ENCODE measurements at regions not wholly inside any gene's neighbourhood (a gene's known extent, or its start where the extent isn't known, plus 50 kb on each side); places are given as distances from the start of the nearest gene placed in this dataset.

DNA sequence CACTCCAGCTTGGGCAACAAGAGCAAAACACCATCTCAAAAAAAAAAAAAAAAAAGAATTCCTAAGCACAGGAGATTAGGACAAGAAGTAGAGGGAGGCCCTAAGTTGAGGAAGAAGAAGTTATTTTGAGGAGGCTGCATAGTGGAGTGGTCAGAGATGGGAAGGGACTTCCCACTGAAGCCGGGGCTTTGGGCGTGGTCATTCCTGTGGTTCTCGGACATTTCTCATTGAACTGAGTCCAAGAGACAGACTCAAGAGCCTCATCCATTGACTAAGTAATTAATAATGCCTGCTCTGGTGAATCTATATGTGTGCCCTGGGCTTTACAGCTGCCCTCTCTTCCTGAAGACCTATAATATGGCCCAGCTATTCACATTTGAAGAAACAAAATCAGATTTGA is 53.2 kb upstream of the FTH1 start:
- POLR2A ChIA-PET: interaction anchor here (0.6 kb wide), 1 partner anchor 13 kb away, joined by 4 read pairs; no protein-coding TSS in a partner anchor
- H3K4me3 Mint-ChIP-seq: no peak overlapping the region
- H2AFZ ChIP-seq (ENCODE audit: insufficient read depth, low read depth, low read length, poor library complexity, severe bottlenecking): no peak overlapping the region
- no peak overlapping the region for H3K4me3 ChIP-seq (ENCODE audit: control extremely low read depth in 1 of 5, extremely low read depth in 1 of 5, insufficient read depth in 1 of 5, low read depth in 2 of 5, low read length in 4 of 5)
- no peak overlapping the region for H3K9ac ChIP-seq (ENCODE audit: low read length)
- peaks cover 16 to 20% of the 10 kb centered on the region in 2 donors for H3K4me1 ChIP-seq (ENCODE audit: control insufficient read depth in 2 of 2, insufficient read depth in 2 of 2, low read length in 2 of 2)
- CTCF ChIA-PET: interaction anchor here (0.7 kb wide), 1 partner anchor 75 kb away, joined by 3 read pairs; no protein-coding TSS in a partner anchor
- no peaks in the 10 kb centered on the region for H3K27me3 Mint-ChIP-seq
- TF ChIP-seq, protein P1, sequence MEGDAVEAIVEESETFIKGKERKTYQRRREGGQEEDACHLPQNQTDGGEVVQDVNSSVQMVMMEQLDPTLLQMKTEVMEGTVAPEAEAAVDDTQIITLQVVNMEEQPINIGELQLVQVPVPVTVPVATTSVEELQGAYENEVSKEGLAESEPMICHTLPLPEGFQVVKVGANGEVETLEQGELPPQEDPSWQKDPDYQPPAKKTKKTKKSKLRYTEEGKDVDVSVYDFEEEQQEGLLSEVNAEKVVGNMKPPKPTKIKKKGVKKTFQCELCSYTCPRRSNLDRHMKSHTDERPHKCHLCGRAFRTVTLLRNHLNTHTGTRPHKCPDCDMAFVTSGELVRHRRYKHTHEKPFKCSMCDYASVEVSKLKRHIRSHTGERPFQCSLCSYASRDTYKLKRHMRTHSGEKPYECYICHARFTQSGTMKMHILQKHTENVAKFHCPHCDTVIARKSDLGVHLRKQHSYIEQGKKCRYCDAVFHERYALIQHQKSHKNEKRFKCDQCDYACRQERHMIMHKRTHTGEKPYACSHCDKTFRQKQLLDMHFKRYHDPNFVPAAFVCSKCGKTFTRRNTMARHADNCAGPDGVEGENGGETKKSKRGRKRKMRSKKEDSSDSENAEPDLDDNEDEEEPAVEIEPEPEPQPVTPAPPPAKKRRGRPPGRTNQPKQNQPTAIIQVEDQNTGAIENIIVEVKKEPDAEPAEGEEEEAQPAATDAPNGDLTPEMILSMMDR (IDR thresholded peaks at IDR 0.05): no peak
- TF ChIP-seq EZH2 (IDR thresholded peaks at IDR 0.05; ENCODE audit: borderline replicate concordance, insufficient read depth, low read depth, low read length, poor library complexity, severe bottlenecking): no peak
- H3K36me3 ChIP-seq (replicated peaks in 1 of 2; ENCODE audit: control extremely low read depth in 1 of 2, control insufficient read depth in 1 of 2, extremely low read depth in 1 of 2, insufficient read depth in 2 of 2, low read length in 1 of 2): no peaks in the 10 kb centered on the region
- no peaks in the 10 kb centered on the region for H3K79me2 ChIP-seq (ENCODE audit: control insufficient read depth, insufficient read depth, low read length)
- no peak for ATAC-seq (ENCODE audit: low read depth)
- no peaks in the 10 kb centered on the region for H3K27me3 ChIP-seq (replicated peaks in 1 of 4; ENCODE audit: control extremely low read depth in 1 of 4, control insufficient read depth in 3 of 4, insufficient read depth in 4 of 4, low read length in 3 of 4)
- no CpG with 5 or more reads among the region's 3 CpGs for WGBS (ENCODE audit: insufficient coverage)
- peaks cover 10% of the 10 kb centered on the region for H3K9me3 Mint-ChIP-seq (ENCODE audit: insufficient read depth)
- H3K4me2 ChIP-seq (replicated peaks; ENCODE audit: low read depth, low read length, poor library complexity, severe bottlenecking): no peak overlapping the region
- H3K4me1 Mint-ChIP-seq: peaks cover 24% of the 10 kb centered on the region
- intact Hi-C loops (cut with micrococcal nuclease): no loop called here
- H4K20me1 ChIP-seq (ENCODE audit: control insufficient read depth, insufficient read depth, low read length, poor library complexity, severe bottlenecking): no peaks in the 10 kb centered on the region
- H3K27ac ChIP-seq (ENCODE audit: low read length in 2 of 2): no peak overlapping the region
- peaks cover 1 to 12% (median 9%) of the 10 kb centered on the region in 3 donors for H3K9me3 ChIP-seq (ENCODE audit: control extremely low read depth in 1 of 3, control insufficient read depth in 2 of 3, insufficient read depth in 1 of 3, low read length in 2 of 3)
- no peak overlapping the region for H3K27ac Mint-ChIP-seq
- no peak for DNase-seq

DNA sequence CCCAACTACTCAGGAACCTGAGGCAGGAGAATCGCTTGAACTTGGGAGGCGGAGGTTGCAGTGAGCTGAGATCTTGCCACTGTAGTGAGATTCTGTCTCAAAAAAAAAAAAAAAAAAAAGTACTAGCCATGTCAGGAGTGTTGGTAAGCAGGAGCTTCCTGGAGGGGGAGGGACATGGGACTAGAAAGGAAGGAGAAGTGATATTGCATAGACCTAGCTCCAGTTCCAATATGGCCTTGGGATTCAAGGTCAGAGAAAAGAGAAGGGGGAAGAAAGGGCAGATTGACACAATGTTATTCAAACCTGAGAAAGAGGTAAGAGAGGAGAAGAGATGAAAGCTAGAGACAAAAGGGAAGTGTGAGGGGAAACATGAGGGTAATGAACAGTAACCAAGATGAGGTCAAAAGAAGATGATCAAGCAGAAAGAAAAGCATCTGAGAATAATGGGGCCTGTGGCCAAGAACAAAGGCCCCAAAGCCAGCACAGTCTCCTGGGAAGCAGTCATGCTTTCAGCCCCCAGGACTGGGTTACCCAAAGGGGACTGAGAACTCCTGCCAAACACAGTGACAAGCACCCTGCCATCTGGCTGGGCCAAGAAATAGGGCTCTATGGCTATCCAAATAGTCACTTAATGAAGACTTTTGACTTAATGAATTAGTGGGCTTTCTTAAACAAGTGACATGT is 51.7 kb upstream of the FTH1 start:
- CTCF ChIA-PET: interaction anchor here (0.7 to 1.1 kb wide), 2 partner anchors 19 to 63 kb away, joined by 4 read pairs; no protein-coding TSS in a partner anchor
- Histone ChIP-seq H3K27me3 (replicated peaks in 1 of 4; ENCODE audit: control extremely low read depth in 1 of 4, control insufficient read depth in 3 of 4, insufficient read depth in 4 of 4, low read length in 3 of 4) (no peaks in the 10 kb centered on the region), H3K9me3 (ENCODE audit: control extremely low read depth in 1 of 3, control insufficient read depth in 2 of 3, insufficient read depth in 1 of 3, low read length in 2 of 3) (peaks cover 1 to 12% (median 9%) of the 10 kb centered on the region in 3 donors), H2AFZ (ENCODE audit: insufficient read depth, low read depth, low read length, poor library complexity, severe bottlenecking) (peak overlapping the region; percentile 18), H3K4me3 (ENCODE audit: control extremely low read depth in 1 of 5, extremely low read depth in 1 of 5, insufficient read depth in 1 of 5, low read depth in 2 of 5, low read length in 4 of 5) (no peak overlapping the region), H3K4me1 (ENCODE audit: control insufficient read depth in 2 of 2, insufficient read depth in 2 of 2, low read length in 2 of 2) (peaks cover 6 to 9% of the 10 kb centered on the region in 2 donors), H3K27ac (ENCODE audit: low read length in 2 of 2) (peak overlapping the region in 1 of 2 donors; percentile 10), H3K4me2 (replicated peaks; ENCODE audit: low read depth, low read length, poor library complexity, severe bottlenecking) (no peak overlapping the region), H3K9ac (ENCODE audit: low read length) (no peak overlapping the region), H3K36me3 (replicated peaks in 1 of 2; ENCODE audit: control extremely low read depth in 1 of 2, control insufficient read depth in 1 of 2, extremely low read depth in 1 of 2, insufficient read depth in 2 of 2, low read length in 1 of 2) (no peaks in the 10 kb centered on the region), H4K20me1 (ENCODE audit: control insufficient read depth, insufficient read depth, low read length, poor library complexity, severe bottlenecking) (no peaks in the 10 kb centered on the region), H3K79me2 (ENCODE audit: control insufficient read depth, insufficient read depth, low read length) (no peaks in the 10 kb centered on the region)
- ATAC-seq (ENCODE audit: low read depth): peak; percentile 43
- H3K27me3 Mint-ChIP-seq: no peaks in the 10 kb centered on the region
- H3K4me1 Mint-ChIP-seq: peaks cover 14% of the 10 kb centered on the region
- WGBS (ENCODE audit: insufficient coverage): 100% methylated on average over 1 of the region's 2 CpGs
- peak overlapping the region; percentile 33 for H3K27ac Mint-ChIP-seq
- H3K9me3 Mint-ChIP-seq (ENCODE audit: insufficient read depth): peaks cover 10% of the 10 kb centered on the region
- TF ChIP-seq, protein P1 (IDR thresholded peaks at IDR 0.05): no peak
- no peak for TF ChIP-seq EZH2 (IDR thresholded peaks at IDR 0.05; ENCODE audit: borderline replicate concordance, insufficient read depth, low read depth, low read length, poor library complexity, severe bottlenecking)
- POLR2A ChIA-PET: interaction anchor here (0.7 kb wide), 1 partner anchor 10 kb away, joined by 3 read pairs; no protein-coding TSS in a partner anchor
- peak; percentile 62 for DNase-seq
- H3K4me3 Mint-ChIP-seq: no peak overlapping the region
- intact Hi-C loops (cut with micrococcal nuclease): no loop called here

Data from B cell (primary cell).